NCI-H1105 (cell line): ENCODE measurements at regions not wholly inside any gene's neighbourhood (a gene's known extent, or its start where the extent isn't known, plus 50 kb on each side); places are given as distances from the start of the nearest gene placed in this dataset.
"Not testable (repeated sequence)": the region's sequence is repeated elsewhere in the genome, so short reads cannot be mapped to it uniquely, and the experiment has no call there.

ENCODE experiments used
- DNase-seq: peaks from one replicate; lab custom pipeline; 2025; lab: John Stamatoyannopoulos, UW

DNA sequence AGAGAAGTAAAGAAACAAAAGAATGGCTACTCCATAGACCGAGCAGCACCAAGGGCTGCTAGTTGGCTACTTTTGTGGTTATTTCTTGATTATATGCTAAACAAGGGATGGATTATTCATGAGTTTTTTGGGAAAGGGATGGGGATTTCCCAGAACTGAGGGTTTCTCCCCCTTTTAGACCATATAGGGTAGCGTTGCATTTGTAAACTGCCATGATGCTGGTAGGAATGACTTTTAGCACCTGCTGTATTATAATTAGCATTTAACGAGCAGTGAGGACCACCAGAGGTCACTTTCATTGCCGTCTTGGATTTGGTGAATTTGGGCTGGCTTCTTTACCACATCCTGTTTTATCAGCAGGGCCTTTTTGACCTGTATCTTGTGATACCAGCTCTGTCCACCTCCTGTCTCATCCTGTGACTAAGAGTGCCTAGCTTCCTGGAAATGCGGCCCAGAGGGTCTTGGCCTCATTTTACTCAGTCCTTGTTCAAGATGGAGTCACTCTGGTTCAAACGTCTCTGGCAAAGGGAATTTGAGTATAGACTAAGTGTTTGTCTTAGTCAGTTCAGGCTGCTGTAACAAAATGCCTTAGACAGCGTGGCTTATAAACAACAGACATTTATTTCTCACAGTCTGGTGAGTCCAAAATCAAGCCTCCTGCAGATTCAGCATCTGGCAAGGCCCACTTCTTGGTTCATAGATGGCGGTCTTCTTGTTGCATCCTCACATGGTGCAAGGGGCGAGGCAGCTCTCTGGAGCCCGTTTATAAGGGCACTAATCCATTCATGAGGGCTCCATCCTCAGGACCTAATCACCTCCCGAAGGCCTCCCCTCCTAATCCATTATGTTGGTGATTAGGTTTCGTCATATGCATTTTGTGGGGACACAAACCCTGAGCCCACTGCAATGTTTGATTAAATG lies 348.3 kb upstream of the SFSWAP start:
- DNase-seq: no peak

DNA sequence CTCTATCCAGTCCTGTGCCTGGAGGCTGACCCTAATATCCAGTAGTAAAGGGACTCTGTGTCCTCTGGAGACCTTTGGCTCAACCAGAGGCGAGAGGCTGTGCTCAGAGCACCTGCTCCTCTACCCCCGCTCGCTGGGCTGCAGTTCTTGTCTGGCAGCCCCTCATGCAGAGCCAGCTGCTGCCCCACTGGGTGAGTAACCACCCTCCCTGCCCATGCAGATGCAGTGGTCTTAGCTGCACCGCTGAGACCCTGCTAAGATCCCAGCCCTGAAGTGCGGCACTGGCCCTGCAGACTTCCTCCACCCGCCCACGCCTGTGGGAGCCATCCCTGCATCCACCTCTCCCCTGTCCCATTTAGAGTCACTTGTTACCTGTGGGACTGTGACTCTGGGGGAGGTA lies 347.5 kb upstream of the SFSWAP start:
- no peak for DNase-seq

DNA sequence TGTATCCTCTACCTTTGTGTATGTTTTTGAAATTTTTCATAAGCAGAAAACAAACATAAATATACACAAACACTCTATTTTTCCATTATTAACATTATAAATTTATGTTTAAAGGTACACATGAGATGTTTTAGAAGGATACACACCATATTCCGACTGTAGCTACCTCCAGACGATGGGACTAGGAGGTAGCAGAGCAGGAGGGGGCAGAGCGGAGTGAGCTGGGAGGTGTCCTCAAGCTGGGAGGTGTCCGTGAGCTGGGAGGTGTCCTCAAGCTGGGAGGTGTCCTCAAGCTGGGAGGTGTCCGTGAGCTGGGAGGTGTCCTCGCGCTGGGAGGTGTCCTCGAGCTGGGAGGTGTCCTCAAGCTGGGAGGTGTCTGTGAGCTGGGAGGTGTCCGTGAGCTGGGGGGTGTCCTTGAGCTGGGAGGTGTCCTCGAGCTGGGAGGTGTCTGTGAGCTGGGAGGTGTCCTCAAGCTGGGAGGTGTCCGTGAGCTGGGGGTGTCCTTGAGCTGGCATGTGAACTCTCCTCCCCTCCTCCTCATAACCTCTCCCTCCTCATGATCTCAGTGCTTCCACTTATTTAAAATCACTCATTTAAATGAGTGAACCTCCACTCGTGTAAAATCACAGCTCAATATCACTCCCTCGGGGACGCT lies 346.9 kb upstream of the SFSWAP start:
- no peak for DNase-seq

DNA sequence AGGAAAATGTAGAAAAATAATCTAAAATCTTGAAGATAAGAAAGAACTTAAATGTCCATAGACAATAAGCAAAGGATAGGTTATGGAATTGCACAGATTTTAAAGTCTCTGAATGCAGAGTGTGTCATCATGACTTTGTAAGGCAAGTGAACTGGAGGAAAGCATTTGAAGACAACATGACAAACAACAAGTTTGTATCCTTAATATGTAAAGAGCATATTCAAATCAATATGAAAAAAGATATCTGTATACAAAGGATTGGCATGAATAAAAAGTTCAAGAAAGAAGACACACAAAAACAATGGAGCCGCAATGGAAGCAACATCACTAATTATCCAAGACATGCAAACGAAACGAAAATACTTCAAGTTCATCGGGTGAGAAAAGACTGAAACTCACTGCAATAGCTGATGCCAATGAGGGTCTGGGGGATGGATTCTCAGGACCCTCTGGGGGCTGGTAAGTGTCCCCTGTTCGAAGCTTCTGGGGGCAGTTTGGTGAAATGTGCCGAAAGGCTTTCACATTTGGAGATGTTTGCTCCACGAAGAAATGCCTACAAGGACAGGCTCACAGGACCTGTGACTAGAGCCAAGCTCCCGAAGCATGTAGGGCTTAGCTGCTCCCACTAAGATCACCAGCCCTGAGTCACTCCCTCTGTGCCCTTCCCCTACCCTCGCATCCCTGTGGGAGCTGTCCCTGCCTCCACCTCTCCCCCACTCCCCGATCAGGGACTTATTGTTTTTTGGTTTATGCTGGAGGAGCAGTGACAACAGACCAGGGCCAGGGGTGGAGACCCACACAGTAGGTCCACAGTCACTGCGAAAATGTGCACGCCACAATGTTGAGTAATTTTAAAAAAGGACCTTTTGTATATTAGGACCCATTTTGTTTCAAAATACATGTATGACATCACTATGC lies 345.7 kb upstream of the SFSWAP start:
- no peak for DNase-seq

DNA sequence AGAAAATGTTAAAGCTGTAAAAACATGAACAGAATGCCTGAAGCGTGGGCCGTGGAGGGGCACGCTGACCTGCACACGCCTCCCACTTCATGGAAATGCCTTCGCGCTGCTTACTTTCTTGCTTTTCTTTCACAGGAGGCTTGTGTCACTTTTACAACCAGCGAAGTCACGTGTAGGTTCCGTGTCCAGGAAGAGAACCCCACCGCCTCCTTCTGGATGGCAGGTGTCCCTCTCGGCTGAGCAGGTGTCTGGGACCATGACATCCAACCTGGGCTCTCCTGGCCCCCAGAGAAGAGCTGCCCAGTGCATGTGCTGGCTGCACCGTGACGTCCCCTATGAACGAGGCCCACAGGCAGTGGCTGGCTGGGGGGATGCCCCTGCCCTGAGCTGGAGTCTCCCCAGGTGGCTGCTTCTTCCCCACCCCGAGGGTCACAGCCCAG lies 345.0 kb upstream of the SFSWAP start:
- no peak for DNase-seq

DNA sequence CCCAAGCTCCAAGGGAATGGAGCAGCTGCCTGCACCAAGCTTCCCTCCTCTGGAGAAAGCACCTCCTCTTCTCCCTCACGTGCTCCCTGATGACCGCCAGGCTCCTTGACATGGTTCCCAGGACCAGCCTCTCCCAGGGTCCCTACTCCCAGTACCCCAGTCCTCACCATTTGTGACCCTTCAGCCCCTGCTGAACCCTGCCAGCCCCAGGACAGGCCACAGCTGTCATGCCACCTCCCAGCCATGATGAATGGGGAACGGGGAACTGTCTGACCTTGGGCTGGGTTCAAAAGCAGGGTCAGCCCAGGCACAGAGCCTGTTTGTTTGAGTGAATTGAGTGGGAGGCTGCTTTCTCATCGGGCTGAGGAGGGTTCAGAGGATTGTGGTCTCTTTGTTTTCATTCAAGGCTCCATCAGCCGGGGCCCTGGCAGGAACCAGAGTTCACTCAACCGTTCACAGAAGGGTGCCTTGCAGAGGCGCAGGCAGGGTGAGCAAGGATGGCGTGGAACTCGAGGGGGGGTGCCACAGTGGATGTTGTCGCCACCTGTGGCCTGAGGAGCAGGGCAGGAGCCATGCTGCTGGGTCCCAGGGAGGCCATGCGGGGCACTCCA lies 344.5 kb upstream of the SFSWAP start:
- DNase-seq: no peak

DNA sequence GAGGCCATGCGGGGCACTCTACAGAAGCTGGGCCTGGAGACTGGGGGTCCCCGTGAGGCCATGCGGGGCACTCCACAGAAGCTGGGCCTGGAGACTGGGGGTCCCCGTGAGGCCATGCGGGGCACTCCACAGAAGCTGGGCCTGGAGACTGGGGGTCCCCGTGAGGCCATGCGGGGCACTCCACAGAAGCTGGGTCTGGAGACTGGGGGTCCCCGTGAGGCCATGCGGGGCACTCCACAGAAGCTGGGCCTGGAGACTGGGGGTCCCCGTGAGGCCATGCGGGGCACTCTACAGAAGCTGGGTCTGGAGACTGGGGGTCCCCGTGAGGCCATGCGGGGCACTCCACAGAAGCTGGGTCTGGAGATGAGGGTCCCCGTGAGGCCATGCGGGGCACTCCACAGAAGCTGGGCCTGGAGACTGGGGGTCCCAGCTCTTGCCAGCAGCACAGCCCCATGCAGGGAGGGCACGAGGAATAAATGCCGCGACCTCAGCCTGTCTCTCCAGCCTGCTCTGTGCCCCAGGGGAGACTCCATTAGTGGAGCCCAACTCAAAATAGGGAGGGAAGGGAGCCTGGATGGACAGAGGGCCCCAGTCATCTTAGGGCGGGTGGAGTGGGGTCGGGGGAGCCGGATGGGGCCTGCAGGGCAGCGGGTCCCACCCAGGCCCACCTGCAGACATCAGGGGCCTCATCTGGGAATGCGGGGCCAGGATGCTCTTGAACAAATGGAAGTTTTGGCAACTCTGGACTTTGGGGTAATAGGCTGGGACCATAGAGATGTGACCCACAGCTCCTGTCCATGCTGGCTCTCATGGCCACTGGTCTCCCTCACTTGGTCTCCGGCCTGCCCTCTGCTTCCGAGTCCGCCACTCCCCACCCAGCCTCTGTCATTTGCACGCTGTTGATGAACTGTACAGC lies 343.6 kb upstream of the SFSWAP start:
- DNase-seq: not testable (repeated sequence)

DNA sequence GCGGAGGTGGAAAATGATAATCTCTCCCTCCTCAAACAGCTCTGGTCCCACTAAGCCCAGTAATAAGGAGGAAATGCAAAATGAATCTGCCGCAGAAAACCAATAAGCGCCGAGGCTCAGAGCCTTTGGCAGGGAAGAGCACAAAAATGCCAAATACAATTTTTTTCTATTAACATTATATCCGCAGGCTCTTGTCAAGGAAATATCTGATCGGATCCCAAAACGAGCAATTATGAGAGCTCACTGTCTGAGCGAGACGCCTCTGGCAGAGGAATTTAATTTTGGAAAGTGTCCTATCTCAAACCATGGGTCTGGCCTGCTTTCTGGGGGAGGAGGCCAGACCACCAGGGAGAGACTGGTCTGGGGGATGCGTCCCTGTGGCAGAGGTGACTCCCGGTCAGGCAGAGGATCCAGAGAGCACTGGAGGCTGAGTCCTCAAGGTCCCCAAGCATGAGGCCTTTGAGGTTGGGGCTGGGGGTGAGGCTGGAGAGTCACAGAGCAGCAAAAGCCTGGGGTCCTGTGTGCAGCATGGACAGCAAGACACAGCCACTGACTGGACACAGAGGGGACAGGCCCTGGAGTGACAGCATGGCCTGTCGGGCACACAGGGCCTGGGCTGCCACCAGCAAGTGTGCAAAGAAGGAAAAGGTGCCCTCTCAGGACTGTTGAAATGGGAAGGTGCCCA lies 342.8 kb upstream of the SFSWAP start:
- DNase-seq: no peak

DNA sequence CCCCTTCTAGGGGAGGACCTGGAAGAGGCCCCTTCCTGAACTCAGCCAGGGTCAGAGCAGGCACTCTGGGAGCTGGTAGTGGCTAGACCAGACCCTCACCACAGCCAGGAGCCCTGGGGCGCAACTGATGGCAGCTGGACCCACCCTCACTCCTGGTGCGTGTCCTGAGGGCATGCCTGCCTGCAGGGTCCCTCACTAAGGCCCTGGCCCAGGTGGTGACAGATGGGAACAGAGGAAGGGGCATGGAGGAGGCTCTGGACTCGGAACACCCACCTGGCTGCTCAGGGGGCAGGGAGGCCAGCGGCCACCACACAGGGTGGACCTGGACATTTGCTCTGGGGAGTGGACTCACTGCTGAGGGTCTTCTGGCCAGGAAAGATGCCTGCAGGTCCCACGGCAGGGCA lies 342.2 kb upstream of the SFSWAP start:
- no peak for DNase-seq

DNA sequence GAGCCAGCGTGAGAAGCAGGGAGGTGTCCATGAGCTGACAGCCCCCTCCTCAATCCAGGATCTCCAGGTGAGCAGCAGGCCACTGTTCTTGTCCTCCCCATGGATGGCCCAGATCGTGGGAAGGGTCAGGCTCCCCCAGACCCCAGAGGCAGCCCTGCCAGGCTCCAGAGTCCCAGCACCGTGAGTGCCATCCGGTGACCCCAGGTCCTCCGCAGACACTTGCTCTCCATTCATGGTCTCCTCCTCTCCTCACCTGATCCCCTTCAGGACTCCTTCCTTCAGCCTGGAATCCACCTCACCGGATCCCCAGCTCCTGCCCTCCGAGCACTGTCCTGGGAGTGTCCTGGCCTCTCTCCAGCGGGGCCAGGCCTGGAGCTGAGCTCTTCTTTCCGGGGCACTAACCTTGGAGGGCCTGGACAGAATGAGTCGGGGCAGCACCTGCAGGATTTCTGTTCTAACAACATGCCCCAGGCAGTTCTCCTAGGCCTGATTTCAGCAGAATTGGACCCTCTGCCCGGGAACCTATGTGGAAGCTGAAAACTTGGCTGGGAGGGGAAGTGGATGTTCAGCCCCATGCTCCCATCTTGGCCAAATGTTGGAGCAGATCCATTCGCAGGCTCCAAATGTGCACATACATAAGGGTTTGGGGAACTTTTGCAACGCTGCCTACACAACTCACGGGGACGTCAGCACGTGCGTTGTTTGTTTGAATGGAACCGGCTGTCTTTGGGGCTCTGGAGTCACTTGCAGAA lies 341.6 kb upstream of the SFSWAP start:
- no peak for DNase-seq

DNA sequence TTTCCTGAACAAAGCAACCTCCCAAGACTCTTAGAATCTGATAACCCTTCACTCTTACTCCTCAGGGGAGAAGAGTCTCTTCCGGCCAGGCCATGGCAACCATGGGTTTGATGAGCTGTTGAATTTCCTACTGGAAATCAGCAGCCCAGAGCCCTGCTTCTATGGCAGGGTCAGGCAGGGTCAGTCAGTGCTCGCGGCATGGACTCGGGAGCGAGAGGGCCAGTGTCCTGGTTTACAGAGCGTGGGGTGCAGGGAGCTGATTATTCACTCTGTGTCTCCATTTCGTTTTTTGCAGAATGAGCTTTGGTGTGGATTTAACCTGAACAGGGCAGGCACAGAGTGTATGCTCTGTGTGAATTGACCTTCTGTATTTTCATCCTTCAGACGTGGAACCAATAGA lies 340.6 kb upstream of the SFSWAP start:
- no peak for DNase-seq

DNA sequence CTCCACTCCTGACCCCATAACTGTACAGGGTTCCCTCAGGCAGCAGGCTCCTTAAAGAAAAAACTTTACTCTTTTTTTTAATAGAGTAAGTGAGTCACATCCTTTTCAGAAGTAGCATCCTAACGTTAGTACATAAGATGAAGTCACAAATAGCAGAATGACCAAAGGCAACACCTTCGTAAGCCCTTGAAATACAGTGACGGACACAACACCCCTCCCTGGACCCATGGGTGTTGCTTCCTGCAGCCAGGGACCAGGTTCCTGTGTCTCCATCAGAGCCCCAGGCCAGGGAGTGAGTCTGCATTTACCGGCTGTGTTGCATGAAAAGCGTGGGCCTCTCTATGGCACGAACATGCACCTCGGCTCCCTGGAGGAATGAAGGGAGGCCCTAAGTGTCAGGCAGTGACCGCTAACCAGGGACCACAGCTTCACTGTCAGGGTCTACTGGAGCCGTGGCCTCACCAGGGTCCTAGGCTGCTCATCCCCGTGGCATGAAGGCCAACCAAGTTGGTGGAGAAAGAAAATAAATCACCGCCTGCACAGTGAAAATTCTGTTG lies 340.0 kb upstream of the SFSWAP start:
- DNase-seq: no peak

DNA sequence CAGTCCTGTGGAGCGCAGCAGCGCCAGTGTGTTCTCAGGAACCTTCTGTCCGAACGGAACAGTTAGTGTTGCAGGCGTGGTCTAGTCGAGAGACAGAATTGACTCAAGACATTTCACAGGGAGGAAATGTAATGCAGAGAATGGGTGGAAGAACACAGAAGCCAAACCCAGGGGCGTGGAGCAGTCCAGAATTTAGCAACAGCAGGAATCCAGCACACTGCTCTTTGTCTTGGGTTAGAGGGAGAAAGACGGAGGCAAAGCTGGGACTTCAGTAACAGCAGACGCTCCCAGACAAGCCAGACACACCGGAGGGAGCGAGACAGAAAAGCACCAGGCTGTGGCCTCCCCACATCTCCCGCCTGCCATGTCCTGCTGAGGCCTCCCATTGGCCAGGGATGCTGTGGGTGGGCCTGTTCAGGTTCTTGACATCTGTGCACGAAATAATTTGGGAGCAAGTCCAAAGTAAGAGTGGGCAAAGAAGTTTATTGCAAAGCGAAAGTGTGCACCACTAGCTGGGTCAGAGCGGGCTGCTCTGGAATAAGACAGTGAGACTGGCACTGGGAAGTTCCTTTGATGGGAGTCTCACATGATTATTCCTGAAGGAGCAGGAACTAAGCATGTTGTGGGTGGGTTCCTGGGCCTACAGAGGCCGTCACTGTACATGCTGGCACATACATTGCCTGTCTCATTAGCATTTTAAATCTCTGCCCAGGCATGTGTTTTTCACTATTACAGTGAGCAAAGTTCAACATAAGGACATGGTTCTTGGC lies 339.3 kb upstream of the SFSWAP start:
- no peak for DNase-seq

DNA sequence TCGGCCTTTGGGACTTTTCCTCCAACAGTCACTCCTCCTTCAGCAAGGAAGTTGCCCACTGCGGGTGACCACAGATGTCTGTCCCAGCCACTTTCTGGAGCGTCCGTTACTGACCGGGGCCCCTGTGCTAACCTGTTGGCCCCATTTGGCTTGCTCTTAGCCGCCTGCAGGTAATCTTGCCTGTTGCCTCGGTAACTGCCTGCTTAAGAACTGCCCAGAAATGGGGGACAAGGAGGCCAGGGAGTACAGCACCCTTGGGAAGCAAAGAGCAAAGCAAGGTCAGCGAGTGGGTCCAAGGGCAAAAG lies 338.8 kb upstream of the SFSWAP start:
- no peak for DNase-seq

DNA sequence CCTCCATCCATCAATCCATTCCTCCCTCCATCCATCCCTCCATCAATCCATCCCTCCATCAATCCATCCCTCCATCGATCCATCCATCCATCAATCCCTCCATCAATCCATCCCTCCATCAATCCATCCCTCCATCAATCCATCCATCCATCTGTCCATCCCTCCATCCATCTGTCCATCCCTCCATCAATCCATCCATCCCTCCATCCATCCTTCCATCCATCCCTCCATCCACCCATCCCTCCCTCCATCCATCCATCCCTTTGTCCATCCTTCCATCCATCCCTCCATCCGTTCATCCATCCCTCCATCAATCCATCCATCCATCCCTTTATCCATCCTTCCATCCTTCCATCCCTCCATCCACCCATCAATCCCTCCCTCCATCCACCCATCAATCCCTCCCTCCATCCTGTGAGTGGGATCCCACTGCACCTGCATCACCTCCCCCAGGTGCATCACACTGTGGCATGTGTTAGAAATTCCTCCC lies 338.1 kb upstream of the SFSWAP start:
- DNase-seq: no peak

DNA sequence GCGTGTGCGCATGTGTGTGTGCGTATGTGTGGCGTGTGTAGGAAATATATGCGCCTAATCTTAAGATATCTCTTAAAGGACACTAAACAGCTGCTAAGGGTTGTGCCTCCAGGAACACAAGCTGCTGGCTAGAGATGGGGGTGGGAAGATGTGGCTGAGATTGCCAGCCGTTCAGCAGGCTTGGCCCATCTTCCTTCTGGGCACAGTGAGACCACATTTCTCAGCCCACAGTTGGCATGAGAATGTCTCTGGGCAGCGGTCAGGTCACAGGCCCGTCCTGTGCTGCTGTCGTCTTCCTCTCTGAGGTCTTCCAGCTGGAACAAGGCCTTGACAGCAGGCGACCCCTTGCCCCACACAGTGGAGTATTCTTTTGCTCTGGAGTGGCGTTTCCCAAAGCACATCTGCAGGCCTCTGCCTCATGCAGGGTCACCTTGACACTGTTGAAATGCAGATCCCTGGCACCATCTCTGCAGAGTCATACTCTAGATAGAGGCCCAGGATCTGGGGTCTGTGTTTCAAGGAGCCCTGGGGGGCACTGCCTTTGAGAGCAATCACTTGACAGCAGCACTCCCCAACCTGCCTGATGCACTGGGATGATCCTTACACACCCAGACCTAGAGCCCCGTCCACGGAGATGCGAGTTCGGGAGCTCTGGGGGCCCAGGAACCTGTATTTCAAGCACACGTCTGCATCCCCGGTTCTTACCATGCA lies 335.5 kb upstream of the SFSWAP start:
- no peak for DNase-seq

DNA sequence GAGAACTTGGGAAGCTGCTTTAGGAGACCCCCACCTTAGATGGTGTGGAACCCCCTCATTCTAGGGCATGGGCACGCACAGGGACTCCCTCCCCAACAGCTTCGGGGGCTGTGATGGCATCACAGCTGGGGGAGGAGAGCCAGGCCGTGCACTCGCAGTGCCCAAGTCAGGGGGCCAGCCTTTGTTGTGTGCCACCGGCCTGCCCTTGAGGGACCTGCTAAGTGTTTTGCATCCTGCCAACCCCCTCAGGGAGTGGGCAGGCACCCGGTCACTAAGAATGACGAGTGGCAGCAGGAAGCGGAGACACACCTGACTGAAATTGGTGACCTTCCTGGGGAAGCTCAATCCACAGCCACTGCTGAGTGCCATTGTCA lies 334.9 kb upstream of the SFSWAP start:
- DNase-seq: no peak
